OCI-LY3 (cell line): ENCODE measurements at regions not wholly inside any gene's neighbourhood (a gene's known extent, or its start where the extent isn't known, plus 50 kb on each side); places are given as distances from the start of the nearest gene placed in this dataset.

Source experiments
- EZH2phosphoT487 ChIP-seq: fragments of 200-600 bp; shearing (Covaris generic); IDR thresholded peaks from 2 replicates; pipeline ENCODE4 v1.6.1; 2018; ENCODE audit warnings: antibody characterized with exemption, mixed run types, low read depth
- TF ChIP-seq, protein P1 (sequence below): fragments of 200-600, 300-600 bp; sonication (generic); IDR thresholded peaks from 2 replicates; pipeline ENCODE4 v1.5.1; 2014; ENCODE audit warnings: antibody characterized with exemption, low read length, low read depth

DNA sequence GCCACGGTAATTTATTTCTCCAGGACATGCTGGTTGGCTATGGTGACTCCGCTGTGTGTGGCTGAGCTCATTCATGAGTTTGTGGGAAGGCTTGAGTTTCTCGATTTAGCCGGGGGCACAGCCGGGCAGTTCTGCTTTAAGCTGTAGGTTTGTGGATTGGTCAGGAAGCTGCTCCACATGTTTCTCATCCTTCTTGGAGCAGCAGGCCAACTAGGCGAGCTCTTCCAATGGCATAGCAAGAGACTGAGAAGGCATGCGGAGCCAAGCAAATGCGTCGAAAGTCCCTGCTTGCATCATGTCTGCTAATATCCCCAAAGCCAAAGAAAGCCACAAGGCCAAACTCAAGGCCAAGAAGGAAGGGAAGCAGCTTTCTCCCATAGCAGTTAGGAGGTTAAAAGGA, 71.6 kb upstream of the GREM2 start:
- TF ChIP-seq EZH2phosphoT487: no peak
- TF ChIP-seq, protein P1, sequence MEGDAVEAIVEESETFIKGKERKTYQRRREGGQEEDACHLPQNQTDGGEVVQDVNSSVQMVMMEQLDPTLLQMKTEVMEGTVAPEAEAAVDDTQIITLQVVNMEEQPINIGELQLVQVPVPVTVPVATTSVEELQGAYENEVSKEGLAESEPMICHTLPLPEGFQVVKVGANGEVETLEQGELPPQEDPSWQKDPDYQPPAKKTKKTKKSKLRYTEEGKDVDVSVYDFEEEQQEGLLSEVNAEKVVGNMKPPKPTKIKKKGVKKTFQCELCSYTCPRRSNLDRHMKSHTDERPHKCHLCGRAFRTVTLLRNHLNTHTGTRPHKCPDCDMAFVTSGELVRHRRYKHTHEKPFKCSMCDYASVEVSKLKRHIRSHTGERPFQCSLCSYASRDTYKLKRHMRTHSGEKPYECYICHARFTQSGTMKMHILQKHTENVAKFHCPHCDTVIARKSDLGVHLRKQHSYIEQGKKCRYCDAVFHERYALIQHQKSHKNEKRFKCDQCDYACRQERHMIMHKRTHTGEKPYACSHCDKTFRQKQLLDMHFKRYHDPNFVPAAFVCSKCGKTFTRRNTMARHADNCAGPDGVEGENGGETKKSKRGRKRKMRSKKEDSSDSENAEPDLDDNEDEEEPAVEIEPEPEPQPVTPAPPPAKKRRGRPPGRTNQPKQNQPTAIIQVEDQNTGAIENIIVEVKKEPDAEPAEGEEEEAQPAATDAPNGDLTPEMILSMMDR: no peak
